ENCODE measurements at regions not wholly inside any gene's neighbourhood (a gene's known extent, or its start where the extent isn't known, plus 50 kb on each side); places are given as distances from the start of the nearest gene placed in this dataset.

- TF ChIP-seq CTCF (IDR thresholded peaks at IDR 0.05 in 4 of 5, conservative IDR thresholded peaks at IDR 0.05 in 1 of 5) (no peak), POLR2A (IDR thresholded peaks at IDR 0.05) (no peak)
These were observed 908.4 kb downstream of the KCNJ18 start for GRCh38 chr17:22600644-22601298.
